Endodermal cell (in vitro differentiated cells): ENCODE measurements at regions not wholly inside any gene's neighbourhood (a gene's known extent, or its start where the extent isn't known, plus 50 kb on each side); places are given as distances from the start of the nearest gene placed in this dataset.

ENCODE experiments used
- DNase-seq: peaks from one replicate; pipeline ENCODE4 v3.0.0-alpha.2; 2017
- H3K27ac ChIP-seq: 2 replicates; pipeline ENCODE4 v1.5.1; 2013; ENCODE audit warnings: mild to moderate bottlenecking, low read depth, low read length, moderate library complexity
- H3K27me3 ChIP-seq: 2 replicates; pipeline ENCODE4 v1.6.1; 2013; ENCODE audit warnings: mild to moderate bottlenecking, low read length, moderate library complexity; ENCODE audit not compliant: insufficient read depth, control insufficient read depth, poor library complexity, severe bottlenecking
- H3K36me3 ChIP-seq: 2 replicates; pipeline ENCODE4 v1.7.0; 2013; ENCODE audit warnings: mild to moderate bottlenecking, low read length, moderate library complexity; ENCODE audit not compliant: control insufficient read depth, insufficient read depth
- H3K4me1 ChIP-seq: one replicate; pipeline ENCODE4 v1.7.0; 2013; ENCODE audit warnings: low read length; ENCODE audit not compliant: control insufficient read depth, insufficient read depth
- H3K4me3 ChIP-seq: 2 replicates; pipeline ENCODE4 v1.5.1; 2013; ENCODE audit warnings: mild to moderate bottlenecking, low read length, moderate library complexity
- H3K9ac ChIP-seq: 2 replicates; pipeline ENCODE4 v1.6.1; 2013; ENCODE audit warnings: mild to moderate bottlenecking, low read length, moderate library complexity; ENCODE audit not compliant: poor library complexity, severe bottlenecking; ENCODE audit errors: extremely low read depth
- H3K9me3 ChIP-seq: 2 replicates; pipeline ENCODE4 v1.6.1; 2013; ENCODE audit warnings: mild to moderate bottlenecking, low read length, moderate library complexity; ENCODE audit not compliant: control insufficient read depth
- H3K27ac Mint-ChIP-seq: 2 replicates; pipeline ENCODE4 v1.8.0; 2020; ENCODE audit warnings: mixed read lengths
- H3K27me3 Mint-ChIP-seq: 2 replicates; pipeline ENCODE4 v1.8.0; 2021; ENCODE audit warnings: mild to moderate bottlenecking, mixed read lengths; ENCODE audit not compliant: insufficient read depth
- H3K36me3 Mint-ChIP-seq: 2 replicates; pipeline ENCODE4 v1.8.0; 2020; ENCODE audit warnings: low read depth, mixed read lengths
- H3K4me1 Mint-ChIP-seq: 2 replicates; pipeline ENCODE4 v1.8.0; 2020; ENCODE audit warnings: mixed read lengths
- H3K4me3 Mint-ChIP-seq: 2 replicates; pipeline ENCODE4 v1.8.0; 2020; ENCODE audit warnings: mild to moderate bottlenecking, moderate library complexity, mixed read lengths
- H3K9me3 Mint-ChIP-seq: 2 replicates; pipeline ENCODE4 v1.8.0; 2020; ENCODE audit warnings: mild to moderate bottlenecking, mixed read lengths
- WGBS, 2 experiments: methylation state at CpG; one replicate each; pipeline versions ENCODE4 v1.1.5 to v1.1.7; 2013; ENCODE audit warnings: missing lambda C conversion rate in 2 of 2, mixed read lengths in 1 of 2; ENCODE audit not compliant: insufficient coverage in 1 of 2, insufficient read length in 1 of 2; 5-methylcytosine and 5-hydroxymethylcytosine counted together
- TF ChIP-seq, protein P1 (sequence below): fragments of 200-600 bp; sonication (generic); conservative IDR thresholded peaks from 2 replicates; pipeline ENCODE4 v1.5.0; 2021; ENCODE audit warnings: antibody characterized with exemption, mild to moderate bottlenecking

DNA sequence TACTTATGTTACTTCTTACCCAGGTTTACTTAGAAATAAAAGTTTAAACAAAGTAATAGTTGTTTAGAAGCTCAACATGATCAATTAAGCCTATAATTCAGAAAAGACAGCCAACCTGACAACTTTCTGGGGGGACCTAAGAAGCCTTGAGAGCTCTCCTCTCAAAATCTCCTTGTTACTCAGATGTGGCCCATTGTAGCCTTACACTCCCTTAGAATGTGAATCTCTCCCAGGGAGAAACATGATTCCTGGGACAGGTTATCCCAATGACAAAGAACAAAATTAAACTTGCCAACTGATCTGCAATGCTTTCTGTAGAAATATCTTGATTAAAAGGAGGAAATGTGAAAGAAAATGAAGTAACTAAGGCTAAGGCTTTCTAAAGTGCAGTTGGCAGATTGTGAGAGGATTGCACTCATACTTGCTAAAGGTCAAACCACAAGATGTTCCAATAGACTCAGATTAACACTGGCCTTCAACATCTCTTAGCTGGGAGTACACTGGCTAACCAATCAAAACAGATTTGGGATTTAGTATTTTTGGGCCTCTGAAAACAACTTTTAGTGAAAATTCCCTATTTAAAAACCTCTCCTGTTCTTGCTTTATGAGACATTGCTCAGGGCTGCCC, 72.3 kb upstream of the TMX1 start:
- Mint-ChIP-seq H3K9me3 (no peaks in the 10 kb centered on the region), H3K27me3 (peaks cover 4% of the 10 kb centered on the region), H3K4me3 (no peak overlapping the region), H3K4me1 (peaks cover 12% of the 10 kb centered on the region), H3K27ac (no peak overlapping the region), H3K36me3 (no peaks in the 10 kb centered on the region)
- Histone ChIP-seq H3K27ac (no peak overlapping the region), H3K27me3 (no peaks in the 10 kb centered on the region), H3K9ac (no peak overlapping the region), H3K4me3 (no peak overlapping the region), H3K4me1 (no peaks in the 10 kb centered on the region), H3K9me3 (no peaks in the 10 kb centered on the region), H3K36me3 (no peaks in the 10 kb centered on the region)
- TF ChIP-seq, protein P1, sequence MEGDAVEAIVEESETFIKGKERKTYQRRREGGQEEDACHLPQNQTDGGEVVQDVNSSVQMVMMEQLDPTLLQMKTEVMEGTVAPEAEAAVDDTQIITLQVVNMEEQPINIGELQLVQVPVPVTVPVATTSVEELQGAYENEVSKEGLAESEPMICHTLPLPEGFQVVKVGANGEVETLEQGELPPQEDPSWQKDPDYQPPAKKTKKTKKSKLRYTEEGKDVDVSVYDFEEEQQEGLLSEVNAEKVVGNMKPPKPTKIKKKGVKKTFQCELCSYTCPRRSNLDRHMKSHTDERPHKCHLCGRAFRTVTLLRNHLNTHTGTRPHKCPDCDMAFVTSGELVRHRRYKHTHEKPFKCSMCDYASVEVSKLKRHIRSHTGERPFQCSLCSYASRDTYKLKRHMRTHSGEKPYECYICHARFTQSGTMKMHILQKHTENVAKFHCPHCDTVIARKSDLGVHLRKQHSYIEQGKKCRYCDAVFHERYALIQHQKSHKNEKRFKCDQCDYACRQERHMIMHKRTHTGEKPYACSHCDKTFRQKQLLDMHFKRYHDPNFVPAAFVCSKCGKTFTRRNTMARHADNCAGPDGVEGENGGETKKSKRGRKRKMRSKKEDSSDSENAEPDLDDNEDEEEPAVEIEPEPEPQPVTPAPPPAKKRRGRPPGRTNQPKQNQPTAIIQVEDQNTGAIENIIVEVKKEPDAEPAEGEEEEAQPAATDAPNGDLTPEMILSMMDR, result no peak
- DNase-seq, result no peak

DNA sequence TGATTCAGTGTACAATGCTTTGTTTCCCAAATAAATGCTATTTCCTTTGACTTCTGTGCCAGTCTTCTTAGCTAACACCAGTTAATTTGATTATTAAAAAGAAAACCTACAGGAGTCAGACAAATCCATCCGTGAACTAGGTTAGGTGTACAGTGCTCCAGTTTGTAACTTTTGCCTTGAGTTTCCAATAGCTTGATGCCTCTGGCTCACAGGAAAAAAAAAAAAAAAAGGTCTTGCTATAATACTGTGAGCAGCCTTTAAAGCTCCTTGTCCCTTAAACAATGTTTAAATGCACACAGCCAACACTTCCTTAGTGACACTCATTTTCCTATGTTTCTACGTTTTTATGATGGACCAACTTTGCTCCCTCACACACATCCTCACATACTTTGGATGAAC, 71.8 kb upstream of the TMX1 start:
- Histone ChIP-seq H3K4me1 (no peaks in the 10 kb centered on the region), H3K27ac (no peak overlapping the region), H3K36me3 (no peaks in the 10 kb centered on the region), H3K27me3 (no peaks in the 10 kb centered on the region), H3K9ac (no peak overlapping the region), H3K9me3 (no peaks in the 10 kb centered on the region), H3K4me3 (no peak overlapping the region)
- 64 to 70% methylated on average over 2 of the region's 2 CpGs for WGBS, 2 experiments
- Mint-ChIP-seq H3K4me3 (no peak overlapping the region), H3K9me3 (no peaks in the 10 kb centered on the region), H3K27me3 (peaks cover 4% of the 10 kb centered on the region), H3K27ac (no peak overlapping the region), H3K4me1 (peaks cover 10% of the 10 kb centered on the region), H3K36me3 (no peaks in the 10 kb centered on the region)
- no peak for DNase-seq
- TF ChIP-seq, protein P1, result no peak

DNA sequence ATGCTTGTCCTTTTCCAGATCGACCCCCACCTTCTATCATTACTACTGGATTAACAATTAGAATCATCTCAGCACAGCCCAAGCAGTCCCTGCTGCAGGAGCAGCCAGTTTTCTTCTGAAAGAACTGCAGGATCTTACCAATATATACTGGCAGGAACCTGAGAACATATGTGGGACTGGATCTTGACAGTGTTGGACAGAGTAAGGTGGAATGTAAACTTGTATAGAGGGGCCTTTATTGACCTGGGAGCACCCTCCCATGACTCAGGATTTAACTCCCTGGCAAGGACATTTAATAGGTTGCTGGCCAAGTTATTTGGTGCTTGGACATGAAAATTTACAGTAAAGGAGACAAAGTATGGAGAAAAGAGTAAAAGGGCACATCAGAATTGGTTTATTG, 66.2 kb upstream of the TMX1 start:
- H3K4me1 ChIP-seq, result no peaks in the 10 kb centered on the region
- no peak overlapping the region for H3K4me3 Mint-ChIP-seq
- no peak overlapping the region for H3K27ac Mint-ChIP-seq
- H3K27me3 ChIP-seq, result no peaks in the 10 kb centered on the region
- H3K9ac ChIP-seq, result no peak overlapping the region
- no peaks in the 10 kb centered on the region for H3K36me3 ChIP-seq
- peaks cover 2% of the 10 kb centered on the region for H3K4me1 Mint-ChIP-seq
- TF ChIP-seq, protein P1, result no peak
- DNase-seq, result no peak
- no peaks in the 10 kb centered on the region for H3K9me3 Mint-ChIP-seq
- H3K36me3 Mint-ChIP-seq, result no peaks in the 10 kb centered on the region
- no peak overlapping the region for H3K4me3 ChIP-seq
- 67% methylated on average over 1 of the region's 1 CpG; no CpG with 5 or more reads in 1 of the 2 experiments for WGBS, 2 experiments
- H3K27me3 Mint-ChIP-seq, result peaks cover 6% of the 10 kb centered on the region
- no peak overlapping the region for H3K27ac ChIP-seq
- H3K9me3 ChIP-seq, result no peaks in the 10 kb centered on the region
